ENCODE measurements at regions not wholly inside any gene's neighbourhood (a gene's known extent, or its start where the extent isn't known, plus 50 kb on each side); places are given as distances from the start of the nearest gene placed in this dataset.

- DNase-seq (ENCODE audit: low read depth), result no peak
Measured at GRCh38 chr2:239518286-239519088, 117.7 kb upstream of the HDAC4 start.

- no peak for DNase-seq (ENCODE audit: low read depth)
Measured at GRCh38 chr2:239517686-239518085, 116.9 kb upstream of the HDAC4 start.

- DNase-seq (ENCODE audit: low read depth), result no peak
Measured at GRCh38 chr2:239516954-239517305, 116.1 kb upstream of the HDAC4 start.

- no peak for DNase-seq (ENCODE audit: low read depth)
Measured at GRCh38 chr2:239516286-239516953, 115.6 kb upstream of the HDAC4 start.

GRCh38 chr2:239514754-239515530, 114.1 kb upstream of the HDAC4 start:
- no peak for DNase-seq (ENCODE audit: low read depth)

- DNase-seq (ENCODE audit: low read depth), result no peak
Measured at GRCh38 chr2:239512054-239512453, 111.2 kb upstream of the HDAC4 start.

- DNase-seq (ENCODE audit: low read depth), result no peak
Measured at GRCh38 chr2:239509373-239510143, 108.7 kb upstream of the HDAC4 start.

- DNase-seq (ENCODE audit: low read depth), result no peak
Measured at GRCh38 chr2:239508261-239508660, 107.4 kb upstream of the HDAC4 start.

GRCh38 chr2:239507576-239508258, 106.9 kb upstream of the HDAC4 start:
- no peak for DNase-seq (ENCODE audit: low read depth)

- DNase-seq (ENCODE audit: low read depth), result no peak
Measured at GRCh38 chr2:239506961-239507360, 106.1 kb upstream of the HDAC4 start.

- no peak for DNase-seq (ENCODE audit: low read depth)
Measured at GRCh38 chr2:239506101-239506857, 105.5 kb upstream of the HDAC4 start.

GRCh38 chr2:239504643-239505235, 103.9 kb upstream of the HDAC4 start:
- no peak for DNase-seq (ENCODE audit: low read depth)

GRCh38 chr2:239502430-239503186, 101.8 kb upstream of the HDAC4 start:
- DNase-seq (ENCODE audit: low read depth), result no peak

- no peak for DNase-seq (ENCODE audit: low read depth)
Measured at GRCh38 chr2:239500574-239501550, 100.0 kb upstream of the HDAC4 start.

GRCh38 chr2:239499726-239500573, 99.1 kb upstream of the HDAC4 start:
- DNase-seq (ENCODE audit: low read depth), result no peak

- no peak for DNase-seq (ENCODE audit: low read depth)
Measured at GRCh38 chr2:239498981-239499634, 98.3 kb upstream of the HDAC4 start.

- DNase-seq (ENCODE audit: low read depth), result no peak
Measured at GRCh38 chr2:239498576-239498975, 97.8 kb upstream of the HDAC4 start.

All from stimulated activated CD8-positive, alpha-beta memory T cell treated with anti-CD3 and anti-CD28 coated beads, Interleukin-12 subunit alpha, Interleukin-12 subunit beta, amount 100 ng/mL, for 1 hour (primary cell).